C4-2B (cell line): ENCODE measurements at regions not wholly inside any gene's neighbourhood (a gene's known extent, or its start where the extent isn't known, plus 50 kb on each side); places are given as distances from the start of the nearest gene placed in this dataset.

Experiments
- H3K27ac ChIP-seq: fragments of 450-650 bp; 2 replicates; pipeline ENCODE4 v1.5.1; 2017
- ZFX ChIP-seq: fragments of 450-650 bp; IDR thresholded peaks from 2 replicates; pipeline ENCODE4 v1.6.1; 2017
- TF ChIP-seq, protein P1 (sequence below): fragments of 450-650 bp; conservative IDR thresholded peaks from 2 replicates; pipeline ENCODE4 v1.5.1; 2017; ENCODE audit warnings: mild to moderate bottlenecking

- no peak overlapping the region for H3K27ac ChIP-seq
- TF ChIP-seq, protein P1, sequence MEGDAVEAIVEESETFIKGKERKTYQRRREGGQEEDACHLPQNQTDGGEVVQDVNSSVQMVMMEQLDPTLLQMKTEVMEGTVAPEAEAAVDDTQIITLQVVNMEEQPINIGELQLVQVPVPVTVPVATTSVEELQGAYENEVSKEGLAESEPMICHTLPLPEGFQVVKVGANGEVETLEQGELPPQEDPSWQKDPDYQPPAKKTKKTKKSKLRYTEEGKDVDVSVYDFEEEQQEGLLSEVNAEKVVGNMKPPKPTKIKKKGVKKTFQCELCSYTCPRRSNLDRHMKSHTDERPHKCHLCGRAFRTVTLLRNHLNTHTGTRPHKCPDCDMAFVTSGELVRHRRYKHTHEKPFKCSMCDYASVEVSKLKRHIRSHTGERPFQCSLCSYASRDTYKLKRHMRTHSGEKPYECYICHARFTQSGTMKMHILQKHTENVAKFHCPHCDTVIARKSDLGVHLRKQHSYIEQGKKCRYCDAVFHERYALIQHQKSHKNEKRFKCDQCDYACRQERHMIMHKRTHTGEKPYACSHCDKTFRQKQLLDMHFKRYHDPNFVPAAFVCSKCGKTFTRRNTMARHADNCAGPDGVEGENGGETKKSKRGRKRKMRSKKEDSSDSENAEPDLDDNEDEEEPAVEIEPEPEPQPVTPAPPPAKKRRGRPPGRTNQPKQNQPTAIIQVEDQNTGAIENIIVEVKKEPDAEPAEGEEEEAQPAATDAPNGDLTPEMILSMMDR: no peak
- TF ChIP-seq ZFX: no peak
Observed at GRCh38 chr3:27661797-27662196, 60.3 kb downstream of the EOMES start.

GRCh38 chr3:27659279-27660021, 62.7 kb downstream of the EOMES start:
- TF ChIP-seq ZFX: no peak
- TF ChIP-seq, protein P1: peak; percentile 88
- H3K27ac ChIP-seq: no peak overlapping the region

DNA sequence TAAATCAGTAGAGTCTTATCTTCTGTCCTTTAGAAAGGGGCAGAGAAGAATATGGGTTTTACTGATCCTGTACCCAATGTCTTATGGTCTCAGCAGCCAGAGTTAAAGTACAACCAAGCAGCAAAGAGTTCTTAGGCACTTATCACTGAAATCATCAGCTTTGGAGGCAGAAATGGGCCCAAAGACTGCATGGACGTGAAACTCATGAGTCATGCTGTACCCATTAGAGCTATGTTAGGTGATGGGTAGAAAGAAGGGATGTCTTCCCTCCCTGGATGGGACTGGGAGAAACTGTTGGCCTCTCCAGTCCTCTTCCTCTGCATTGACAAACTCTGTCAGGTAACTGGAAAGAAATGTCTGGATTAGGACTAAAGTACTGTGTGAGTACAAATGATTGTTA, 63.4 kb downstream of the EOMES start:
- TF ChIP-seq, protein P1: no peak
- TF ChIP-seq ZFX: no peak
- H3K27ac ChIP-seq: no peak overlapping the region

DNA sequence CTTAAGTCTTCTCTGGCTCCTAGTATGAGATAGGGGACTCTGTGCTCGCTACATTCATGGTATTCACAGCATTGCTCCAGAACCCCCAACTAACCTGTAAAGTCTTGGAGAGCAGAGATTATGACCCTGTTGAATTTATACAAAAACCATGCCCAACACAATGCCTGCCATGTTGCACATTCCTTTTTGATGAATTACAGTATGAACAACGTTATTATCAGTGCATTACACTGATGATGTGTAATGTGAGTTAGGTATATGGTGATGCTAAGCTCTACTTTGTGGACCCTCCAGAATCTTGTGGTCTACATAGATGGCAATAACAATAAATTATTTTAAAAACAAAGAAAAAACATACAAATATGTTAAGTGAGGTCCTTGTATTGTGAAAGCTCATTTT, 64.3 kb downstream of the EOMES start:
- no peak overlapping the region for H3K27ac ChIP-seq
- TF ChIP-seq ZFX: no peak
- TF ChIP-seq, protein P1: no peak

DNA sequence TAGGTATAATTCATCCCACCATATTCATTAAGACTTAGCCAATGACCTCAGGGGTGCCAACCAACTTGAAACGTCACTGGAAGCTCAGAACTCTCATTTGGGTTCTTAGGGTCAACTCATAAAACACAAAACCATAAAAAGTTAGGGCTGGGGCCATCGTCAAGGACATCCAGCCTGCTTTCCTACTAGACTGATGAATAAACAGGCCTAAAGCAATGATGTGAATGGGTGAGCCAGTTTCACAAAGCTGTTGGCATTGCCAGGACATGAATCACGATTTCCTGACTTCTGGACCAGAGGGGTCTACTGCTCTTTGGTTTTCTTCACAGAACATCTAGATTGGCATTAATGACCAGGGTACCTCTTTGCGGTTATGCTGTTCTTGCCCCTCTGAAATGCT, 64.7 kb downstream of the EOMES start:
- H3K27ac ChIP-seq: no peak overlapping the region
- TF ChIP-seq, protein P1: no peak
- TF ChIP-seq ZFX: no peak

DNA sequence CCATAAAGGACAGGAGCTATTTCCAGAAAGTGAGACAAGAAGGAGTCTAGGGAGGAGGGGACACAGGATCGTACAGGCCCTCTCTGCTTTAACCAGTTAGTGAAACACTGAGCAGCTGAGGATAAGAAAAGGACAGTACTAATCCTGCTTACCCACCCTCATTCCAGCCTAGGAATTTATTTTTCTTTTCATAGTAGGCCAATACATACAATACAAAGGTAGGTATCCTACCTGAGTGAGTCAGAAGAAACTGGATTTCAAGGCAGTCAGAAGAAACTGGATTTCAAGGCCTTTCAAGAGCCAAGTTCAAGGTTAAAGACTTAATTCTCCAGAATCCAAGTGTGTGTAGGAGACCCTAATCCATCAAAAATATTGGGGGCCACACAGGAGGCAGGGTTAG, 65.3 kb downstream of the EOMES start:
- H3K27ac ChIP-seq: no peak overlapping the region
- TF ChIP-seq, protein P1: no peak
- TF ChIP-seq ZFX: no peak

DNA sequence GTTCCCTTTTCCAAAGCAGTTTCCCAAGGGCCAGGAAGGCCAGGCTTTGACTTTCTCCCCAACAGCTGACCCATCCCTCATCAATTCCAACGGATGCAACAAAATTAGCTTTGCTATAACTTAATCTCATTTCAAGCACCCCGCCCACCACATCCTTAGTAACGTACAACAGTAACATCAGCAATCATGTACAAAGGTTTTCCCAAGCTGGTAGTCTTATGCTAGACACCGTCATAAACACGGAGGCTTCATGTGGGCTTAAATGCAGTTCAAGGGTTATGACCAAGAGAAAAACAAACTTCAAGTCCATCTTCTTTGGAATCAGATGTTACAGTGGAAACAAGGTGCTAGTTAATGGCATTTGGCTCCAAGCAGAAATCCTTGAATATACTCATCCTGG, 66.6 kb downstream of the EOMES start:
- H3K27ac ChIP-seq: no peak overlapping the region
- TF ChIP-seq ZFX: no peak
- TF ChIP-seq, protein P1: no peak
